Keratinocyte (primary cell): ENCODE measurements at regions not wholly inside any gene's neighbourhood (a gene's known extent, or its start where the extent isn't known, plus 50 kb on each side); places are given as distances from the start of the nearest gene placed in this dataset.

ENCODE experiments used
- DNase-seq: peaks from one replicate; pipeline ENCODE4 v3.0.0-alpha.2; 2011; ENCODE audit warnings: low read depth, missing footprints, low spot score
- FAIRE-seq: peaks from 2 replicates; lab custom pipeline; 2011; peaks lifted over from hg19 to GRCh38; lab: Jason Lieb, UNC
- H2AFZ ChIP-seq: 2 replicates; pipeline ENCODE4 v1.6.0; 2012; ENCODE audit warnings: low read length, control low read depth, inconsistent platforms; ENCODE audit not compliant: control insufficient read depth
- H3K27ac ChIP-seq: 2 replicates; pipeline ENCODE4 v1.5.1; 2011; ENCODE audit warnings: low read length; ENCODE audit not compliant: control insufficient read depth, insufficient read depth
- H3K27me3 ChIP-seq: 3 replicates; pipeline ENCODE4 v1.6.0; 2011; ENCODE audit warnings: low read length; ENCODE audit not compliant: control insufficient read depth, insufficient read depth; ENCODE audit errors: extremely low read depth
- H3K36me3 ChIP-seq, 2 experiments: 2 replicates in 1 of 2; 3 replicates in 1 of 2; pipeline ENCODE4 v1.5.1; 2011; ENCODE audit warnings: low read length in 2 of 2, mild to moderate bottlenecking in 1 of 2; ENCODE audit not compliant: control insufficient read depth in 2 of 2, insufficient read depth in 2 of 2; ENCODE audit errors: extremely low read depth in 1 of 2
- H3K4me1 ChIP-seq: 3 replicates; pipeline ENCODE4 v1.5.1; 2011; ENCODE audit warnings: low read length; ENCODE audit not compliant: control insufficient read depth, insufficient read depth; ENCODE audit errors: extremely low read depth
- H3K4me2 ChIP-seq: 3 replicates; pipeline ENCODE4 v1.6.0; 2011; ENCODE audit warnings: low read depth, low read length; ENCODE audit not compliant: control insufficient read depth, insufficient read depth; ENCODE audit errors: extremely low read depth
- H3K4me3 ChIP-seq, 3 experiments: fragments of 200-600 bp in 1 of 3; sonication (generic) in 1 of 3; 2 replicates in 2 of 3; 3 replicates in 1 of 3; pipeline ENCODE4 v1.5.1; 2011 to 2016; ENCODE audit warnings: low read length in 3 of 3, mild to moderate bottlenecking in 3 of 3, control low read depth in 2 of 3, inconsistent platforms in 1 of 3, low read depth in 1 of 3, mixed read lengths in 1 of 3, mixed run types in 1 of 3, moderate library complexity in 1 of 3; ENCODE audit not compliant: control insufficient read depth in 2 of 3, insufficient read depth in 2 of 3; ENCODE audit errors: extremely low read depth in 1 of 3
- H3K79me2 ChIP-seq: 2 replicates; pipeline ENCODE4 v1.6.0; 2012; ENCODE audit warnings: low read length; ENCODE audit not compliant: control insufficient read depth, insufficient read depth
- H3K9ac ChIP-seq: 3 replicates; pipeline ENCODE4 v1.6.0; 2011; ENCODE audit warnings: low read length; ENCODE audit not compliant: control insufficient read depth, insufficient read depth; ENCODE audit errors: extremely low read depth
- H3K9me1 ChIP-seq: 3 replicates; pipeline ENCODE4 v1.6.0; 2011; ENCODE audit warnings: low read length; ENCODE audit not compliant: control insufficient read depth, insufficient read depth; ENCODE audit errors: extremely low read depth
- H3K9me3 ChIP-seq: 2 replicates; pipeline ENCODE4 v1.5.1; 2012; ENCODE audit warnings: low read depth, low read length; ENCODE audit not compliant: control insufficient read depth
- H4K20me1 ChIP-seq: 3 replicates; pipeline ENCODE4 v1.6.0; 2011; ENCODE audit warnings: low read length; ENCODE audit not compliant: control insufficient read depth, insufficient read depth; ENCODE audit errors: extremely low read depth
- CTCF ChIP-seq, 3 experiments: IDR thresholded peaks in 1 of 3; conservative IDR thresholded peaks in 1 of 3; optimal IDR thresholded peaks in 1 of 3; 2 replicates in 2 of 3; 3 replicates in 1 of 3; pipeline versions ENCODE3 to v1.5.1; 2011; ENCODE audit warnings: low read length in 3 of 3, mild to moderate bottlenecking in 3 of 3, moderate library complexity in 2 of 3, control low read depth in 1 of 3, inconsistent platforms in 1 of 3; ENCODE audit not compliant: insufficient read depth in 2 of 3; ENCODE audit errors: extremely low read depth in 1 of 3
- EZH2 ChIP-seq: IDR thresholded peaks from one replicate; pipeline ENCODE4 v1.6.1; 2012; ENCODE audit warnings: inconsistent platforms, mild to moderate bottlenecking, low read length, moderate library complexity
- dilution Hi-C: fragments of 300-500 bp; cut with MboI; formaldehyde crosslinking; loops from one replicate; pipeline ENCODE4 v1.7.0; 2020; ENCODE audit warnings: low sequenced_read_pairs; ENCODE audit not compliant: extremely low pct_ligation_motif_present

GRCh38 chr6:132893772-132894490 lies 79.6 kb downstream of the RPS12 start:
- no peak overlapping the region for H3K4me3 ChIP-seq
- H3K9me3 ChIP-seq = no peaks in the 10 kb centered on the region
- H3K9ac ChIP-seq = no peak overlapping the region
- H3K27me3 ChIP-seq = no peaks in the 10 kb centered on the region
- H2AFZ ChIP-seq = no peak overlapping the region
- no peak overlapping the region for H3K27ac ChIP-seq
- no peaks in the 10 kb centered on the region for H3K36me3 ChIP-seq
- DNase-seq = no peak
- no peaks in the 10 kb centered on the region for H3K4me1 ChIP-seq
- no peak for TF ChIP-seq EZH2
- no peak for TF ChIP-seq CTCF (optimal IDR thresholded peaks at IDR 0.05 in 1 of 3, IDR thresholded peaks at IDR 0.05 in 1 of 3, conservative IDR thresholded peaks at IDR 0.05 in 1 of 3; ENCODE audit: extremely low read depth in 1 of 3, insufficient read depth in 2 of 3, low read length in 3 of 3)
- no peak for FAIRE-seq
- H3K9me1 ChIP-seq = no peaks in the 10 kb centered on the region
- H4K20me1 ChIP-seq = no peaks in the 10 kb centered on the region
- dilution Hi-C loops = no loop called here
- H3K4me2 ChIP-seq = no peak overlapping the region
- no peaks in the 10 kb centered on the region for H3K79me2 ChIP-seq

DNA sequence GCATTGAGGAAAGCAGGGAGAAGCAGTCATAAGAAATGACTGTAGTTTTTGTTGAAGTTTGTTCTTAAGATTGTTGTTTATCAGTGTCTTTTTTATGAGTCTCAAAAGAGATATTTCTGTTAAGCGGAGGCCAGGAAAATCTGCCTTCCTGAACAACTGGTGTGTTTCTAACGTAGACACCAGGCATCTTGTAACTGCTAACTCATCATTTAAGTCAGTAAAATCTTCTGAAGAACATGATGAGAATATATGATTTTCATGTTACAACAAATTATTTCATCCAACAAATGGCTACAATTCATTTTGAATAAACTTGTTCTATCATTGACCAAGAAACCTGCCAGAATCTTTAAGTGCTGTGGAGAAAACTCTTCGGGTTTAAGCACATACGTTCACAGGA lies 84.0 kb downstream of the RPS12 start:
- H3K4me1 ChIP-seq = no peaks in the 10 kb centered on the region
- no peaks in the 10 kb centered on the region for H3K9me3 ChIP-seq
- no peak overlapping the region for H3K27ac ChIP-seq
- H3K79me2 ChIP-seq = no peaks in the 10 kb centered on the region
- H3K36me3 ChIP-seq = no peaks in the 10 kb centered on the region
- no peaks in the 10 kb centered on the region for H4K20me1 ChIP-seq
- no peak overlapping the region for H3K4me2 ChIP-seq
- no peaks in the 10 kb centered on the region for H3K9me1 ChIP-seq
- no peaks in the 10 kb centered on the region for H3K27me3 ChIP-seq
- no peak for DNase-seq
- no peak overlapping the region for H3K4me3 ChIP-seq
- H3K9ac ChIP-seq = no peak overlapping the region
- H2AFZ ChIP-seq = no peak overlapping the region
- dilution Hi-C loops = no loop called here
- no peak for FAIRE-seq
- TF ChIP-seq CTCF (optimal IDR thresholded peaks at IDR 0.05 in 1 of 3, IDR thresholded peaks at IDR 0.05 in 1 of 3, conservative IDR thresholded peaks at IDR 0.05 in 1 of 3; ENCODE audit: extremely low read depth in 1 of 3, insufficient read depth in 2 of 3, low read length in 3 of 3) = no peak
- no peak for TF ChIP-seq EZH2
